ENCODE measurements at regions not wholly inside any gene's neighbourhood (a gene's known extent, or its start where the extent isn't known, plus 50 kb on each side); places are given as distances from the start of the nearest gene placed in this dataset.

GRCh38 chr6:67908379-67908778, 726.7 kb upstream of the ADGRB3 start:
- no peak for TF ChIP-seq EED (IDR thresholded peaks at IDR 0.05; ENCODE audit: low read depth)
- TF ChIP-seq CREB1 (IDR thresholded peaks at IDR 0.05; ENCODE audit: low read depth) = no peak
- no peak for TF ChIP-seq BCL3 (IDR thresholded peaks at IDR 0.05; ENCODE audit: borderline replicate concordance, insufficient read depth, low read depth, low read length, poor library complexity, severe bottlenecking)
- TF ChIP-seq CTCF (IDR thresholded peaks at IDR 0.05 in 2 of 3, conservative IDR thresholded peaks at IDR 0.05 in 1 of 3; ENCODE audit: control insufficient read depth in 2 of 3, extremely low read depth in 1 of 3, insufficient read depth in 1 of 3, low read depth in 3 of 3, low read length in 3 of 3) = no peak
- no peak for TF ChIP-seq HDAC2 (IDR thresholded peaks at IDR 0.05)
- no peak for TF ChIP-seq EP300 (IDR thresholded peaks at IDR 0.05; ENCODE audit: borderline replicate concordance in 1 of 2, control insufficient read depth in 1 of 2, low read depth in 2 of 2, low read length in 2 of 2)
- TF ChIP-seq POLR2A (IDR thresholded peaks at IDR 0.05; ENCODE audit: low read depth, low read length) = no peak
